ENCODE measurements at regions not wholly inside any gene's neighbourhood (a gene's known extent, or its start where the extent isn't known, plus 50 kb on each side); places are given as distances from the start of the nearest gene placed in this dataset.

GRCh38 chr20:52824494-52825216 lies 147.5 kb upstream of the TSHZ2 start:
- Histone ChIP-seq H3K27ac (no peak overlapping the region), H3K4me1 (ENCODE audit: insufficient read depth) (peaks cover 10% of the 10 kb centered on the region), H3K36me3 (ENCODE audit: low read depth) (no peaks in the 10 kb centered on the region), H2AFZ (no peak overlapping the region), H3K9ac (no peak overlapping the region), H3K27me3 (replicated peaks; ENCODE audit: insufficient read depth) (no peaks in the 10 kb centered on the region), H3F3A (ENCODE audit: insufficient read depth) (no peaks in the 10 kb centered on the region), H3K79me2 (ENCODE audit: insufficient read depth) (no peaks in the 10 kb centered on the region), H4K20me1 (ENCODE audit: insufficient read depth) (no peaks in the 10 kb centered on the region), H3K4me3 (no peak overlapping the region), H3K9me3 (ENCODE audit: low read depth) (no peaks in the 10 kb centered on the region), H3K4me2 (ENCODE audit: unreplicated experiment) (no peak overlapping the region), H3K9me2 (ENCODE audit: insufficient read depth) (no peaks in the 10 kb centered on the region)
- 84 to 85% methylated on average over 12 to 13 of the region's 13 CpGs for WGBS, 2 experiments (ENCODE audit: low coverage in 1 of 2, low lambda C conversion rate in 2 of 2, missing lambda C conversion rate in 2 of 2)
- TF ChIP-seq EZH2 (IDR thresholded peaks at IDR 0.05; ENCODE audit: insufficient read depth, poor library complexity, severe bottlenecking) (no peak), EZH2phosphoT487 (IDR thresholded peaks at IDR 0.05; ENCODE audit: insufficient read depth, low read depth) (no peak)
- in situ Hi-C loops (cut with MboI) = no loop called here
- DNase-seq = no peak

DNA sequence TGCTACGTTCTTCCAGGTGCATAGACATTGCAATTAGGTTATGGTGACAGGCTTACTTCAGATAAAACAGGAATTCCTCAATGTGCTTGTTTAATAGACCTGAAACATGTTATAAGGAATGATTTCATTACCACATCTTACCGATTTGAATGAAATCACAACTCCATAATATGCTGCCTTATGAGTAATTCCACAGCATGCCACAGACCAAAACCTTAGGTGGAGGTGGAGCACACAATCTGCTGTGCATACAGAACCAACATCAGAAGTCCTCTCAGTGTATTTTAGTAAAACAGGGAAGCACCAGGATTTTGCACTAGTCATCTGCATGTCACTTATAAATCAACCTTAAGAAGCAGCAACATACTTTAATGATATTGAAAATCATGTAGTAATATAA lies 148.9 kb upstream of the TSHZ2 start:
- in situ Hi-C loops (cut with MboI) = no loop called here
- no peaks in the 10 kb centered on the region for H3F3A ChIP-seq (ENCODE audit: insufficient read depth)
- 55 to 66% methylated on average over 2 of the region's 2 CpGs for WGBS, 2 experiments (ENCODE audit: low coverage in 1 of 2, low lambda C conversion rate in 2 of 2, missing lambda C conversion rate in 2 of 2)
- H3K27me3 ChIP-seq (replicated peaks; ENCODE audit: insufficient read depth) = no peaks in the 10 kb centered on the region
- peaks cover 5% of the 10 kb centered on the region; the same call in 1 of the 2 replicates for H3K4me1 ChIP-seq (ENCODE audit: insufficient read depth)
- no peak overlapping the region for H3K4me2 ChIP-seq (ENCODE audit: unreplicated experiment)
- H3K9ac ChIP-seq = no peak overlapping the region
- no peaks in the 10 kb centered on the region for H3K79me2 ChIP-seq (ENCODE audit: insufficient read depth)
- no peaks in the 10 kb centered on the region for H3K9me3 ChIP-seq (ENCODE audit: low read depth)
- no peak overlapping the region for H2AFZ ChIP-seq
- no peak overlapping the region for H3K27ac ChIP-seq
- no peaks in the 10 kb centered on the region for H4K20me1 ChIP-seq (ENCODE audit: insufficient read depth)
- H3K9me2 ChIP-seq (ENCODE audit: insufficient read depth) = no peaks in the 10 kb centered on the region
- H3K4me3 ChIP-seq = no peak overlapping the region
- no peaks in the 10 kb centered on the region for H3K36me3 ChIP-seq (ENCODE audit: low read depth)
- TF ChIP-seq EZH2phosphoT487 (IDR thresholded peaks at IDR 0.05; ENCODE audit: insufficient read depth, low read depth) (no peak), EZH2 (IDR thresholded peaks at IDR 0.05; ENCODE audit: insufficient read depth, poor library complexity, severe bottlenecking) (no peak)
- DNase-seq = no peak

DNA sequence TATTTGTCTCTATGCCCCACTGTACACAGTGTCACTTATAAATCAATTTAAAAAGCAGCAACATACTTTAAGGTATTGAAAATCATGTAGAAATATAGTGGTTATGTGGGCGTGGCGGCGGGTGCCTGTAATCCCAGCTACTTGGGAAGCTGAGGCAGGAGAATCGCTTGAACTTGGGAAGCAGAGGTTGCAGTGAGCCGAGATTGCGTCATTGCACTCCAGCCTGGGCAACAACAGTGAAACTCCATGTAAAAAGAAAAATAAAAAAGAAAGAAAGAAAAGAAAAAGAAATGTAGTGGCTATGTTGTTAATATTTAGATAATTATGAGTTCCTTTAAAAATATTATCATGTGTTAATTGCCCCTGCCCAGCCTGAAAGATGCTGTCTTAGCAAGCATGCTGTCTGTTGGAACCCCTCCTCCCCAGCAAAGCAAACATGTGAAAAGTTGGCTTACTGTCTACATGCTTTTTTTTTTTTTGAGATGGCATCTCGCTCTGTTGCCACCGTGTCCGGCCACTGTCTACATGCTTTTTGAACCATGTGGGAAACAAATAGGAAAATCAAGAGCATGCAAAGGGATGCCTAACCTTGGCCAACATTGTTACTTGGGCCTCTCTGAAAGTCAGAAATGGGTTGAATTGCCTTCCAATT lies 151.4 kb upstream of the TSHZ2 start:
- H3K9me3 ChIP-seq (ENCODE audit: low read depth) = no peaks in the 10 kb centered on the region
- H2AFZ ChIP-seq = no peak overlapping the region
- 73 to 74% methylated on average over 9 of the region's 9 CpGs for WGBS, 2 experiments (ENCODE audit: low coverage in 1 of 2, low lambda C conversion rate in 2 of 2, missing lambda C conversion rate in 2 of 2)
- no peaks in the 10 kb centered on the region for H3K36me3 ChIP-seq (ENCODE audit: low read depth)
- in situ Hi-C loops (cut with MboI) = no loop called here
- no peaks in the 10 kb centered on the region for H4K20me1 ChIP-seq (ENCODE audit: insufficient read depth)
- H3K4me2 ChIP-seq (ENCODE audit: unreplicated experiment) = no peak overlapping the region
- no peak for DNase-seq
- TF ChIP-seq EZH2 (IDR thresholded peaks at IDR 0.05; ENCODE audit: insufficient read depth, poor library complexity, severe bottlenecking) (no peak), EZH2phosphoT487 (IDR thresholded peaks at IDR 0.05; ENCODE audit: insufficient read depth, low read depth) (no peak)
- no peaks in the 10 kb centered on the region for H3K4me1 ChIP-seq (ENCODE audit: insufficient read depth)
- no peaks in the 10 kb centered on the region for H3K27me3 ChIP-seq (replicated peaks; ENCODE audit: insufficient read depth)
- no peak overlapping the region for H3K27ac ChIP-seq
- H3K9me2 ChIP-seq (ENCODE audit: insufficient read depth) = no peaks in the 10 kb centered on the region
- H3F3A ChIP-seq (ENCODE audit: insufficient read depth) = no peaks in the 10 kb centered on the region
- no peaks in the 10 kb centered on the region for H3K79me2 ChIP-seq (ENCODE audit: insufficient read depth)
- H3K9ac ChIP-seq = no peak overlapping the region
- H3K4me3 ChIP-seq = no peak overlapping the region

DNA sequence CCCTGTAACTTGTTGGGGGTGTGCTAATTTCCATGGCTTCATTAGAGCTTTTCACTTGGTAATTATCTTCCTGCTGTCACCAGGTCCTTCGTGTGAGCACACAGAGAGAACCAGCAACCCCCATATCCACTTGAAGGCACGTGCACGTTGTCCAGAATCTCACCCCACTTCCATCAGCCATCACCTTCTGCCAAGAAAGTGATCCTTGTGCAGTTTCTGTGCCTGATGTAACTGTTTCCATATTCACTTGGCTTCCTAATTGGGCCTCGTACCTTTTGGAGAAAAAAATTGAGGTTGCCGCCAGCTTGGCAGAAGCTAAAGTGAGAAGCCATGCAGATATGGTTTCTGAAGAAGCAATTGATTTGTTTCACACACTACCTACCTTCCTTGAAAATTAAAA lies 153.7 kb upstream of the TSHZ2 start:
- Histone ChIP-seq H3K9ac (no peak overlapping the region), H3K9me2 (ENCODE audit: insufficient read depth) (no peaks in the 10 kb centered on the region), H3K79me2 (ENCODE audit: insufficient read depth) (no peaks in the 10 kb centered on the region), H3K9me3 (ENCODE audit: low read depth) (no peaks in the 10 kb centered on the region), H2AFZ (no peak overlapping the region), H3K4me2 (ENCODE audit: unreplicated experiment) (no peak overlapping the region), H3F3A (ENCODE audit: insufficient read depth) (no peaks in the 10 kb centered on the region), H3K27ac (no peak overlapping the region), H3K27me3 (replicated peaks; ENCODE audit: insufficient read depth) (no peaks in the 10 kb centered on the region), H3K4me1 (ENCODE audit: insufficient read depth) (no peaks in the 10 kb centered on the region), H4K20me1 (ENCODE audit: insufficient read depth) (no peaks in the 10 kb centered on the region), H3K4me3 (no peak overlapping the region), H3K36me3 (ENCODE audit: low read depth) (no peaks in the 10 kb centered on the region)
- no peak for DNase-seq
- in situ Hi-C loops (cut with MboI) = no loop called here
- TF ChIP-seq EZH2 (IDR thresholded peaks at IDR 0.05; ENCODE audit: insufficient read depth, poor library complexity, severe bottlenecking) = no peak
- no peak for TF ChIP-seq EZH2phosphoT487 (IDR thresholded peaks at IDR 0.05; ENCODE audit: insufficient read depth, low read depth)
- WGBS, 2 experiments (ENCODE audit: low coverage in 1 of 2, low lambda C conversion rate in 2 of 2, missing lambda C conversion rate in 2 of 2) = 60 to 69% methylated on average over 5 of the region's 5 CpGs
